Hepatocyte (in vitro differentiated cells): ENCODE measurements at regions not wholly inside any gene's neighbourhood (a gene's known extent, or its start where the extent isn't known, plus 50 kb on each side); places are given as distances from the start of the nearest gene placed in this dataset.

Source experiments
- DNase-seq: peaks from one replicate; pipeline ENCODE4 v3.0.0-alpha.2; 2016; ENCODE audit warnings: low spot score
- H2AFZ ChIP-seq: fragments of 200-600 bp; sonication (generic); 2 replicates; pipeline ENCODE4 v1.6.0; 2016; ENCODE audit warnings: antibody characterized with exemption, mild to moderate bottlenecking
- H3K27ac ChIP-seq: fragments of 200-600 bp; sonication (generic); 2 replicates; pipeline ENCODE4 v1.5.1; 2016; ENCODE audit warnings: mild to moderate bottlenecking
- H3K27me3 ChIP-seq: fragments of 200-600 bp; sonication (generic); 2 replicates; pipeline ENCODE4 v1.6.1; 2016
- H3K36me3 ChIP-seq: fragments of 200-600 bp; sonication (generic); replicated peaks from 2 replicates; pipeline ENCODE4 v1.5.1; 2016; ENCODE audit warnings: low read depth; ENCODE audit not compliant: insufficient read depth
- H3K4me1 ChIP-seq: fragments of 200-600 bp; sonication (generic); 2 replicates; pipeline ENCODE4 v1.5.1; 2016; ENCODE audit warnings: mild to moderate bottlenecking, moderate library complexity; ENCODE audit not compliant: insufficient read depth
- H3K4me2 ChIP-seq: fragments of 200-600 bp; sonication (generic); 2 replicates; pipeline ENCODE4 v1.6.0; 2016
- H3K4me3 ChIP-seq: fragments of 200-600 bp; sonication (generic); 2 replicates; pipeline ENCODE4 v1.5.1; 2016; ENCODE audit warnings: mild to moderate bottlenecking
- H3K79me2 ChIP-seq: fragments of 200-600 bp; sonication (generic); 2 replicates; pipeline ENCODE4 v1.6.0; 2017; ENCODE audit warnings: mild to moderate bottlenecking
- H3K9me2 ChIP-seq: fragments of 200-600 bp; sonication (generic); replicated peaks from 2 replicates; pipeline ENCODE4 v1.6.0; 2017; ENCODE audit warnings: mild to moderate bottlenecking; ENCODE audit not compliant: insufficient read depth
- H3K9me3 ChIP-seq: fragments of 200-600 bp; sonication (generic); 2 replicates; pipeline ENCODE4 v1.5.1; 2016; ENCODE audit warnings: low read depth, mild to moderate bottlenecking
- H4K20me1 ChIP-seq: fragments of 200-600 bp; sonication (generic); 2 replicates; pipeline ENCODE4 v1.6.0; 2016; ENCODE audit warnings: mild to moderate bottlenecking; ENCODE audit not compliant: insufficient read depth, poor library complexity, severe bottlenecking
- EZH2 ChIP-seq: fragments of 200-600 bp; sonication (generic); IDR thresholded peaks from 2 replicates; pipeline ENCODE4 v1.6.1; 2016; ENCODE audit warnings: antibody characterized with exemption, mild to moderate bottlenecking, borderline replicate concordance
- EZH2phosphoT487 ChIP-seq: fragments of 200-600 bp; sonication (generic); IDR thresholded peaks from one replicate; pipeline ENCODE4 v1.6.1; 2018; ENCODE audit warnings: antibody characterized with exemption, mild to moderate bottlenecking, low read depth, moderate library complexity; ENCODE audit not compliant: unreplicated experiment, severe bottlenecking
- WGBS: methylation state at CpG from one replicate; pipeline ENCODE4 v1.1.6; 2016; ENCODE audit warnings: low lambda C conversion rate; ENCODE audit errors: missing lambda C conversion rate; 5-methylcytosine and 5-hydroxymethylcytosine counted together
- TF ChIP-seq, protein P1 (sequence below): fragments of 200-600 bp; sonication (generic); IDR thresholded peaks from 2 replicates; pipeline ENCODE4 v1.5.1; 2016; ENCODE audit warnings: antibody characterized with exemption, mild to moderate bottlenecking; ENCODE audit not compliant: poor library complexity

DNA sequence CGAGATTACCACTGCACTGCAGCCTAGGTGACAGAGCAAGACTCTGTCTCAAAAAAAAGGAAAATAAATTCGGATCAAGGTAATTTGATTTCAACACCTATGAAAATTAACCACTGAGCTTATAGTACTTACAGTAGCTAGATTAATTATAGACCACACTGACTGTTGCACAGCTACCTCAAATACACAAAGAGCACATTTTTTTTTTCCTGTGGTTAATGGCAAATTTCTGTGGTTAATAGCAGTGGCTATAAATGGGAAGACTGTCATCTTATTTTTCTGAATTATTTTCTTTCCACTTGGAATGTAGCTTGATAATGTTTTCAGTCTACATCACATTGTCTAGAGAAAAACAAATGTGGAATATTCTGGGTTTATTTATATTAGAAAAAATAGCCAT lies 1661.6 kb upstream of the PCDH7 start:
- H3K79me2 ChIP-seq, result no peaks in the 10 kb centered on the region
- no peaks in the 10 kb centered on the region for H3K27me3 ChIP-seq
- no peaks in the 10 kb centered on the region for H3K9me3 ChIP-seq
- no peak overlapping the region for H2AFZ ChIP-seq
- TF ChIP-seq EZH2 (no peak), EZH2phosphoT487 (no peak)
- TF ChIP-seq, protein P1, sequence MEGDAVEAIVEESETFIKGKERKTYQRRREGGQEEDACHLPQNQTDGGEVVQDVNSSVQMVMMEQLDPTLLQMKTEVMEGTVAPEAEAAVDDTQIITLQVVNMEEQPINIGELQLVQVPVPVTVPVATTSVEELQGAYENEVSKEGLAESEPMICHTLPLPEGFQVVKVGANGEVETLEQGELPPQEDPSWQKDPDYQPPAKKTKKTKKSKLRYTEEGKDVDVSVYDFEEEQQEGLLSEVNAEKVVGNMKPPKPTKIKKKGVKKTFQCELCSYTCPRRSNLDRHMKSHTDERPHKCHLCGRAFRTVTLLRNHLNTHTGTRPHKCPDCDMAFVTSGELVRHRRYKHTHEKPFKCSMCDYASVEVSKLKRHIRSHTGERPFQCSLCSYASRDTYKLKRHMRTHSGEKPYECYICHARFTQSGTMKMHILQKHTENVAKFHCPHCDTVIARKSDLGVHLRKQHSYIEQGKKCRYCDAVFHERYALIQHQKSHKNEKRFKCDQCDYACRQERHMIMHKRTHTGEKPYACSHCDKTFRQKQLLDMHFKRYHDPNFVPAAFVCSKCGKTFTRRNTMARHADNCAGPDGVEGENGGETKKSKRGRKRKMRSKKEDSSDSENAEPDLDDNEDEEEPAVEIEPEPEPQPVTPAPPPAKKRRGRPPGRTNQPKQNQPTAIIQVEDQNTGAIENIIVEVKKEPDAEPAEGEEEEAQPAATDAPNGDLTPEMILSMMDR, result no peak
- H3K4me3 ChIP-seq, result no peak overlapping the region
- H3K36me3 ChIP-seq, result no peaks in the 10 kb centered on the region
- DNase-seq, result no peak
- no peaks in the 10 kb centered on the region for H3K9me2 ChIP-seq
- WGBS, result 89% methylated on average over 2 of the region's 2 CpGs
- H3K4me1 ChIP-seq, result no peaks in the 10 kb centered on the region
- no peak overlapping the region for H3K27ac ChIP-seq
- no peak overlapping the region for H3K4me2 ChIP-seq
- no peaks in the 10 kb centered on the region for H4K20me1 ChIP-seq

DNA sequence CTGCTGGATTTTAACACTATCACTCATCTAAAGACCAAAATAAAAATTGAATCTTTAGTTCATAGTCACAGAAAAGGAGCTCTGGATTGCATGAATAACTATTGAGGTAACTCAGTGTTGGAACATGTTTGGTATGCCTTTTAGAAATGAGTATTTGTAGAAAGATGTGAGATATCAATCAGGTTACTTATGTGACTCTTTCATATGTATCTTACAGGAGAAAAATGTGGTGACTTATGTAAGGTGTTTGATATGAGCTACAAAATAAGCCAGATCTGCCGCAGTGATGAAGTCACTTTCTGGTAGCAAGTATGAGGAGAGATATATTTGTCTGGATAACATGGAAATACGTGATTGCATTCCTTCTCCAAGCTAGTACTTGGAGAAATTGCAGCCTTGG lies 1653.3 kb upstream of the PCDH7 start:
- Histone ChIP-seq H3K9me3 (no peaks in the 10 kb centered on the region), H3K27me3 (no peaks in the 10 kb centered on the region), H3K36me3 (no peaks in the 10 kb centered on the region), H3K4me3 (no peak overlapping the region), H3K79me2 (no peaks in the 10 kb centered on the region), H3K4me1 (no peaks in the 10 kb centered on the region), H3K27ac (no peak overlapping the region), H3K9me2 (no peaks in the 10 kb centered on the region), H2AFZ (no peak overlapping the region), H4K20me1 (no peaks in the 10 kb centered on the region), H3K4me2 (no peak overlapping the region)
- TF ChIP-seq, protein P1, result no peak
- no peak for TF ChIP-seq EZH2
- TF ChIP-seq EZH2phosphoT487, result no peak
- no peak for DNase-seq
- WGBS, result 84% methylated on average over 2 of the region's 2 CpGs

DNA sequence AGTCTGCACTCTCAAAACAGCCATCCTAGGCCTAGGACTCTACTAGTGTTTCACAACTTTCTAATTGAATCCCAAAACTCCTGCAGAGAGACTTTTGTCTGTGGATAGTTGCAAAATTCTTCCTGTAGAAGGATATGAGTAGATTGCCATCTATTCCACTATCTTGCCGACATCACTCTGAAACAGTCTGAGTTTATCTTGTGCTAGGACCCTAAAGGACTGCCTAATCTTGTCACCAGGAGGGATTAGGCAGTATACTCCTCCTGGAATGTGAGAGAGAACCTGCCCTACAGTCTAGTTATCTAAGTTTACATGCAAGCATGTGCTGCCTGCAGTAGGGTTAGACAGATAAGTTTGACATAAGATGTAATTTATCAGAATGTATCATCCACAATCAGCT lies 1646.6 kb upstream of the PCDH7 start:
- no peak overlapping the region for H3K4me2 ChIP-seq
- H2AFZ ChIP-seq, result no peak overlapping the region
- WGBS, result 43% methylated on average over 1 of the region's 1 CpG
- no peaks in the 10 kb centered on the region for H3K4me1 ChIP-seq
- no peaks in the 10 kb centered on the region for H3K9me3 ChIP-seq
- no peaks in the 10 kb centered on the region for H3K36me3 ChIP-seq
- H3K27me3 ChIP-seq, result no peaks in the 10 kb centered on the region
- no peak overlapping the region for H3K4me3 ChIP-seq
- H3K27ac ChIP-seq, result no peak overlapping the region
- TF ChIP-seq EZH2phosphoT487 (no peak), EZH2 (no peak)
- H3K79me2 ChIP-seq, result no peaks in the 10 kb centered on the region
- DNase-seq, result no peak
- no peaks in the 10 kb centered on the region for H4K20me1 ChIP-seq
- H3K9me2 ChIP-seq, result no peaks in the 10 kb centered on the region

DNA sequence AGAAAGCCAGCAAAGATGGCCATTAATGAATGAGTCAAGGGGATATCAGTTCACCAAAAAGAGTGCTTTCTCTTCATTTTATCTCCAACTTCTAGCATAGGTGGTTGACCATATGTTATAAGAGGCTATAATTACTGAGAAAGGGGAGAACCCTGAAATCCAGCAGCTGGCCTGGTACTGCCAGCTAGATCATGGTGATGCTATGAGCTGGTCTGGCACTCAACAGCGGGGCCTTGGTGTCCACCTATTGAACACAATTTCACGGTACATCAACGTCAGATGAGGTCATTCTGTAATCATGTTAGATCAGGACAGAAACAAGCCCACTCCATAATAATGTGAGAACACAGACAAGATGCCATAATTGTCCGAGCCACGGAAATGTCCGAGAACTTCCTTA lies 1644.8 kb upstream of the PCDH7 start:
- no peak overlapping the region for H3K4me3 ChIP-seq
- no peaks in the 10 kb centered on the region for H4K20me1 ChIP-seq
- no peaks in the 10 kb centered on the region for H3K79me2 ChIP-seq
- no peaks in the 10 kb centered on the region for H3K36me3 ChIP-seq
- no peaks in the 10 kb centered on the region for H3K4me1 ChIP-seq
- H3K9me2 ChIP-seq, result no peaks in the 10 kb centered on the region
- DNase-seq, result no peak
- 87% methylated on average over 6 of the region's 6 CpGs for WGBS
- TF ChIP-seq, protein P1, result no peak
- TF ChIP-seq EZH2phosphoT487, result no peak
- no peak for TF ChIP-seq EZH2
- no peaks in the 10 kb centered on the region for H3K27me3 ChIP-seq
- no peak overlapping the region for H2AFZ ChIP-seq
- no peak overlapping the region for H3K4me2 ChIP-seq
- no peak overlapping the region for H3K27ac ChIP-seq
- H3K9me3 ChIP-seq, result no peaks in the 10 kb centered on the region
